H1 (cell line): ENCODE measurements at regions not wholly inside any gene's neighbourhood (a gene's known extent, or its start where the extent isn't known, plus 50 kb on each side); places are given as distances from the start of the nearest gene placed in this dataset.

ENCODE experiments used
- CTCF ChIA-PET: fragments of 300-600 bp; sonication (Branson Sonifier 250); formaldehyde crosslinking; loops from one replicate; lab custom pipeline; 2021; ENCODE audit not compliant: partially characterized antibody; lab: Charles Lee
- POLR2A ChIA-PET: fragments of 300-600 bp; sonication (Branson Sonifier 250); formaldehyde crosslinking; loops from one replicate; lab custom pipeline; 2021; ENCODE audit warnings: inconsistent platforms; ENCODE audit not compliant: partially characterized antibody; lab: Charles Lee
- DNase-seq, 2 experiments: peaks; one replicate each; pipeline versions ENCODE4 v3.0.0 to v3.0.0-alpha.2; 2010 to 2022; ENCODE audit warnings: low spot score in 2 of 2, low read depth in 1 of 2, mixed read lengths in 1 of 2
- FAIRE-seq: peaks from 2 replicates; lab custom pipeline; 2011; peaks lifted over from hg19 to GRCh38; lab: Jason Lieb, UNC
- H2AFZ ChIP-seq: 2 replicates; pipeline ENCODE4 v1.8.1; 2012; ENCODE audit warnings: low read length, inconsistent platforms
- H2AK5ac ChIP-seq: 2 replicates; pipeline ENCODE4 v1.6.1; 2013; ENCODE audit warnings: low read depth, low read length
- H2BK120ac ChIP-seq: replicated peaks from 2 replicates; pipeline ENCODE3; 2013; ENCODE audit warnings: low read depth, low read length, inconsistent platforms
- H2BK12ac ChIP-seq: 2 replicates; pipeline ENCODE4 v1.6.1; 2013; ENCODE audit warnings: low read depth, low read length
- H2BK15ac ChIP-seq: 2 replicates; pipeline ENCODE4 v1.6.1; 2013; ENCODE audit warnings: low read length
- H2BK20ac ChIP-seq: 2 replicates; pipeline ENCODE4 v1.6.1; 2013; ENCODE audit warnings: low read length
- H2BK5ac ChIP-seq: 2 replicates; pipeline ENCODE4 v1.6.1; 2013; ENCODE audit warnings: low read depth, low read length
- H3K14ac ChIP-seq: 2 replicates; pipeline ENCODE4 v1.6.1; 2013; ENCODE audit warnings: inconsistent platforms; ENCODE audit not compliant: insufficient read length
- H3K18ac ChIP-seq: 2 replicates; pipeline ENCODE4 v1.6.1; 2013; ENCODE audit warnings: low read length; ENCODE audit errors: extremely low read depth
- H3K23ac ChIP-seq: 2 replicates; pipeline ENCODE4 v1.6.1; 2013; ENCODE audit warnings: inconsistent platforms; ENCODE audit not compliant: insufficient read length
- H3K23me2 ChIP-seq: 2 replicates; pipeline ENCODE4 v1.6.1; 2013; ENCODE audit warnings: low read depth, low read length
- H3K27ac ChIP-seq: 2 replicates; pipeline ENCODE4 v1.6.1; 2011; ENCODE audit warnings: low read depth, low read length, inconsistent platforms
- H3K27me3 ChIP-seq, 4 experiments: replicated peaks in 1 of 4; 1 replicate in 1 of 4; 2 replicates in 3 of 4; pipeline versions ENCODE4 v1.6.1 to v1.8.1; 2011 to 2013; ENCODE audit warnings: low read length in 3 of 4, mild to moderate bottlenecking in 3 of 4, inconsistent platforms in 2 of 4, mixed read lengths in 2 of 4, moderate library complexity in 1 of 4; ENCODE audit not compliant: control insufficient read depth in 3 of 4, insufficient read depth in 3 of 4; ENCODE audit errors: extremely low read depth in 1 of 4
- H3K36me3 ChIP-seq, 4 experiments: 2 replicates each; pipeline versions ENCODE4 v1.6.1 to v1.8.1; 2011 to 2013; ENCODE audit warnings: mild to moderate bottlenecking in 4 of 4, low read length in 3 of 4, moderate library complexity in 2 of 4, control low read depth in 1 of 4, inconsistent platforms in 1 of 4; ENCODE audit not compliant: insufficient read depth in 4 of 4, control insufficient read depth in 2 of 4
- H3K4ac ChIP-seq: replicated peaks from 2 replicates; pipeline ENCODE3; 2013; ENCODE audit warnings: low read length, low read depth, mixed read lengths, inconsistent platforms; ENCODE audit not compliant: insufficient read length
- H3K4me1 ChIP-seq, 4 experiments: replicated peaks in 1 of 4; 1 replicate in 1 of 4; 2 replicates in 3 of 4; pipeline versions ENCODE4 v1.6.1 to v1.8.1; 2011 to 2013; ENCODE audit warnings: low read length in 3 of 4, inconsistent platforms in 2 of 4, mixed read lengths in 1 of 4; ENCODE audit not compliant: insufficient read depth in 4 of 4, control insufficient read depth in 3 of 4
- H3K4me2 ChIP-seq, 2 experiments: 2 replicates each; pipeline versions ENCODE4 v1.6.1 to v1.8.1; 2011 to 2013; ENCODE audit warnings: low read depth in 2 of 2, low read length in 2 of 2, control low read depth in 1 of 2, inconsistent platforms in 1 of 2, mild to moderate bottlenecking in 1 of 2; ENCODE audit not compliant: insufficient read depth in 1 of 2
- H3K4me3 ChIP-seq, 4 experiments: fragments of 200-600, 300-600 bp in 1 of 4; sonication (generic), shearing (Covaris generic), sonication (Bioruptor Twin) in 1 of 4; 2 replicates each; pipeline versions ENCODE4 v1.5.1 to v1.8.1; 2011 to 2016; ENCODE audit warnings: low read length in 4 of 4, low read depth in 3 of 4, control low read depth in 2 of 4, inconsistent platforms in 2 of 4, mild to moderate bottlenecking in 2 of 4, mixed read lengths in 1 of 4, moderate library complexity in 1 of 4; ENCODE audit not compliant: insufficient read depth in 2 of 4; ENCODE audit errors: extremely low read depth in 1 of 4
- H3K56ac ChIP-seq: replicated peaks from 2 replicates; pipeline ENCODE3; 2013; ENCODE audit warnings: low read depth, mild to moderate bottlenecking, mixed read lengths, low read length, inconsistent platforms; ENCODE audit not compliant: insufficient read length
- H3K79me1 ChIP-seq: 2 replicates; pipeline ENCODE4 v1.6.1; 2013; ENCODE audit warnings: low read depth, low read length, control low read depth
- H3K79me2 ChIP-seq, 2 experiments: 2 replicates each; pipeline versions ENCODE4 v1.6.1 to v1.8.1; 2012 to 2013; ENCODE audit warnings: low read length in 2 of 2, mild to moderate bottlenecking in 2 of 2, inconsistent platforms in 1 of 2; ENCODE audit not compliant: insufficient read depth in 2 of 2, control insufficient read depth in 1 of 2
- H3K9ac ChIP-seq, 4 experiments: replicated peaks in 1 of 4; 1 replicate in 1 of 4; 2 replicates in 3 of 4; pipeline versions ENCODE4 v1.6.1 to v1.8.1; 2011 to 2013; ENCODE audit warnings: low read depth in 3 of 4, low read length in 3 of 4, control low read depth in 2 of 4, mild to moderate bottlenecking in 2 of 4, moderate library complexity in 2 of 4, inconsistent platforms in 1 of 4; ENCODE audit errors: extremely low read depth in 1 of 4
- H3K9me3 ChIP-seq, 2 experiments: 2 replicates each; pipeline versions ENCODE4 v1.6.1 to v1.8.1; 2012 to 2013; ENCODE audit warnings: mild to moderate bottlenecking in 2 of 2, moderate library complexity in 2 of 2, control low read depth in 1 of 2, inconsistent platforms in 1 of 2, low read depth in 1 of 2, low read length in 1 of 2, mixed read lengths in 1 of 2; ENCODE audit not compliant: insufficient read depth in 2 of 2
- H4K20me1 ChIP-seq, 2 experiments: replicated peaks in 1 of 2; 2 replicates each; pipeline versions ENCODE3 to v1.8.1; 2011 to 2013; ENCODE audit warnings: inconsistent platforms in 2 of 2, low read length in 2 of 2, mild to moderate bottlenecking in 1 of 2; ENCODE audit not compliant: insufficient read depth in 2 of 2, control insufficient read depth in 1 of 2
- H4K5ac ChIP-seq: 2 replicates; pipeline ENCODE4 v1.6.1; 2013; ENCODE audit warnings: low read length, low read depth, mixed read lengths, inconsistent platforms; ENCODE audit not compliant: insufficient read length
- H4K8ac ChIP-seq: 2 replicates; pipeline ENCODE4 v1.8.0; 2013; ENCODE audit warnings: mild to moderate bottlenecking, moderate library complexity, low read length, inconsistent platforms; ENCODE audit not compliant: insufficient read depth; ENCODE audit errors: extremely low read depth
- H4K91ac ChIP-seq: replicated peaks from 2 replicates; pipeline ENCODE3; 2013; ENCODE audit warnings: low read length, mixed read lengths, inconsistent platforms; ENCODE audit not compliant: insufficient read length
- CBX5 ChIP-seq: fragments of 300-800, 300-1000 bp; sonication (generic); IDR thresholded peaks from 2 replicates; pipeline ENCODE4 v1.7.1; 2016; ENCODE audit warnings: antibody characterized with exemption, low read length, low read depth
- CEBPB ChIP-seq: IDR thresholded peaks from 2 replicates; pipeline ENCODE4 v1.6.1; 2012; ENCODE audit warnings: low read depth, low read length
- CREB1 ChIP-seq: IDR thresholded peaks from 2 replicates; pipeline ENCODE4 v1.6.1; 2012; ENCODE audit warnings: inconsistent platforms
- EGR1 ChIP-seq: IDR thresholded peaks from 2 replicates; pipeline ENCODE4 v1.6.1; 2011; ENCODE audit warnings: low read depth, low read length, borderline replicate concordance
- EP300 ChIP-seq, 2 experiments: IDR thresholded peaks; 1 replicate in 1 of 2; 2 replicates in 1 of 2; pipeline ENCODE4 v1.6.1; 2011 to 2012; ENCODE audit warnings: low read depth in 2 of 2, low read length in 2 of 2, mild to moderate bottlenecking in 2 of 2, borderline replicate concordance in 1 of 2, inconsistent platforms in 1 of 2, moderate library complexity in 1 of 2
- EZH2 ChIP-seq: fragments of 200-600 bp; sonication (generic); IDR thresholded peaks from 2 replicates; pipeline ENCODE4 v1.7.1; 2012; ENCODE audit warnings: low read depth, mild to moderate bottlenecking, moderate library complexity, low read length, inconsistent platforms; ENCODE audit not compliant: severe bottlenecking
- HDAC2 ChIP-seq, 2 experiments: fragments of 300-600 bp in 1 of 2; sonication (generic) in 1 of 2; IDR thresholded peaks; 2 replicates each; pipeline ENCODE4 v1.6.1; 2011 to 2012; ENCODE audit warnings: low read depth in 2 of 2, low read length in 2 of 2, mild to moderate bottlenecking in 2 of 2, moderate library complexity in 2 of 2, borderline replicate concordance in 1 of 2, inconsistent platforms in 1 of 2
- POLR2A ChIP-seq, 2 experiments: IDR thresholded peaks; 1 replicate in 1 of 2; 2 replicates in 1 of 2; pipeline ENCODE4 v1.6.1; 2011; ENCODE audit warnings: low read depth in 2 of 2, low read length in 2 of 2, mild to moderate bottlenecking in 2 of 2; ENCODE audit errors: control extremely low read depth in 1 of 2
- SP1 ChIP-seq: IDR thresholded peaks from 2 replicates; pipeline ENCODE4 v1.6.1; 2011; ENCODE audit warnings: low read depth, low read length
- SRF ChIP-seq: IDR thresholded peaks from 2 replicates; pipeline ENCODE4 v1.6.1; 2011; ENCODE audit warnings: mild to moderate bottlenecking, low read depth, low read length, moderate library complexity
- TAF1 ChIP-seq: IDR thresholded peaks from 2 replicates; pipeline ENCODE4 v1.6.1; 2011; ENCODE audit warnings: mild to moderate bottlenecking, low read depth, low read length
- ZNF274 ChIP-seq: IDR thresholded peaks from 2 replicates; pipeline ENCODE4 v1.7.0; 2012; ENCODE audit warnings: low read length, borderline replicate concordance; ENCODE audit errors: extremely low read depth
- WGBS, 2 experiments: shearing (Covaris generic) in 1 of 2; methylation state at CpG; one replicate each; pipeline versions ENCODE4 v1.1.6 to v1.1.7; 2013 to 2015; ENCODE audit warnings: low lambda C conversion rate in 2 of 2, mixed read lengths in 2 of 2, inconsistent platforms in 1 of 2, low coverage in 1 of 2, missing lambda C conversion rate in 1 of 2; ENCODE audit not compliant: insufficient replicate concordance in 2 of 2, insufficient coverage in 1 of 2, insufficient read length in 1 of 2; ENCODE audit errors: extremely low coverage in 1 of 2, missing lambda C conversion rate in 1 of 2; 5-methylcytosine and 5-hydroxymethylcytosine counted together

DNA sequence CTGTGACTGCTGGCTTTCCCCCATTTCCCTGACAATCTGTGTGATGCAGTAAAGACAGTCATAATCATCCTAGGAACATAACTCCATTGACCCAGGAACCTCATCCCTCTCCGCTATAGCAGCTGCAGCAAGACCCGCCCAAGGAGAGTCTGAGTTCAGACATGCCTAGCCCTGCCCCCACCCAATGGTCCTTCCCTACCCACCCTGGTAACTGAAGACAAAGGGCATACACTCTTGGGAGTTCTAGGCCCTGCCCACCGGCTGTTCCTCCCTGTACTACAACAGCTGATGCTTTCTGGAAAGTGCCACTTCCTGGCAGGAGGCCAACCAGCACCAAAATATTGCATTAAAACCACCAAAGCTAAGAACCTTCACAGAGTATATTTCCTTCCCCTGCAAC, 1035.6 kb downstream of the C4orf33 start:
- Histone ChIP-seq H2AFZ (no peak overlapping the region), H3K18ac (no peak overlapping the region), H3K79me2 (no peaks in the 10 kb centered on the region), H2BK5ac (no peak overlapping the region), H3K23ac (no peak overlapping the region), H3K4me2 (no peak overlapping the region), H3K56ac (no peak overlapping the region), H3K79me1 (no peaks in the 10 kb centered on the region), H4K5ac (no peak overlapping the region), H3K14ac (no peak overlapping the region), H3K27me3 (no peaks in the 10 kb centered on the region), H2AK5ac (no peak overlapping the region), H3K4ac (no peak overlapping the region), H3K4me3 (no peak overlapping the region), H3K27ac (no peak overlapping the region), H4K8ac (no peak overlapping the region; the same call in 1 of the 2 replicates), H2BK20ac (no peak overlapping the region), H2BK15ac (no peak overlapping the region), H3K4me1 (no peaks in the 10 kb centered on the region), H3K36me3 (peaks cover 0 to 5% (median 0%) of the 10 kb centered on the region in 4 experiments; a peak in 1 of 8 replicates), H3K9ac (no peak overlapping the region), H3K9me3 (peaks cover 5 to 6% of the 10 kb centered on the region in 2 experiments; a peak in 2 of 4 replicates), H4K91ac (no peak overlapping the region), H3K23me2 (no peaks in the 10 kb centered on the region), H2BK12ac (no peak overlapping the region), H2BK120ac (no peak overlapping the region), H4K20me1 (no peaks in the 10 kb centered on the region)
- POLR2A ChIA-PET = interaction anchor here (0.7 kb wide), 1 partner anchor 19 kb away, joined by 3 read pairs; no protein-coding TSS in a partner anchor
- no peak for DNase-seq
- CTCF ChIA-PET = interaction anchor here (0.7 to 1.2 kb wide), 2 partner anchors 11 to 201 kb away, joined by 3 read pairs; no protein-coding TSS in a partner anchor
- WGBS, 2 experiments = 97% methylated on average over 3 of the region's 3 CpGs; no CpG with 5 or more reads in 1 of the 2 experiments
- TF ChIP-seq EP300 (IDR thresholded peaks at IDR 0.05; ENCODE audit: borderline replicate concordance in 1 of 2, low read depth in 2 of 2, low read length in 2 of 2) = no peak
- TF ChIP-seq EZH2 = no peak
- TF ChIP-seq CREB1 = no peak
- TF ChIP-seq CBX5 = no peak
- no peak for TF ChIP-seq HDAC2 (IDR thresholded peaks at IDR 0.05; ENCODE audit: borderline replicate concordance in 1 of 2, low read depth in 2 of 2, low read length in 2 of 2)
- no peak for TF ChIP-seq EGR1
- no peak for TF ChIP-seq POLR2A (IDR thresholded peaks at IDR 0.05; ENCODE audit: control extremely low read depth in 1 of 2, low read depth in 2 of 2, low read length in 2 of 2)
- TF ChIP-seq ZNF274 = no peak
- TF ChIP-seq SP1 = no peak
- no peak for TF ChIP-seq SRF
- no peak for TF ChIP-seq TAF1
- TF ChIP-seq CEBPB = no peak
- no peak for FAIRE-seq
